ENCODE measurements at regions not wholly inside any gene's neighbourhood (a gene's known extent, or its start where the extent isn't known, plus 50 kb on each side); places are given as distances from the start of the nearest gene placed in this dataset.
"Not testable (repeated sequence)": the region's sequence is repeated elsewhere in the genome, so short reads cannot be mapped to it uniquely, and the experiment has no call there.

DNA sequence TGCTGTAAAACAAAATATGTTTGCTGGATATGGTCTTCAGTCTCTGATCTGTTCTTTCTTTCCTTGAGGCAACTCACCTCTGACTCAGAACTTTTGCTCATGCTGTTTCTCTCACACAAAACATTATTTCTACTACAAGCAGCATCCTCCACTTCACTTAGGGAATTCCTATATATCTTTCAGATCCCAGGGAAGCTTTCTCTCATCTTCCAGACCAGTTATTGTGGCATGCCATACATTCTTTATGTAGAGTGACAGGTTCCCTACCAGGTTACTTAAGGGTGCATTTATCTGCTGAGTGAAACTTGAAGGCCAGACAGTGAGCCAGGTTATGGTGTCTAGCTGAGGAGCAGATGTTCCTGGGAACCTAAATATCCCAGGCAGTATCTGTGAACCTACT, 1226.0 kb downstream of the CDH8 start:
- no peak for DNase-seq

DNA sequence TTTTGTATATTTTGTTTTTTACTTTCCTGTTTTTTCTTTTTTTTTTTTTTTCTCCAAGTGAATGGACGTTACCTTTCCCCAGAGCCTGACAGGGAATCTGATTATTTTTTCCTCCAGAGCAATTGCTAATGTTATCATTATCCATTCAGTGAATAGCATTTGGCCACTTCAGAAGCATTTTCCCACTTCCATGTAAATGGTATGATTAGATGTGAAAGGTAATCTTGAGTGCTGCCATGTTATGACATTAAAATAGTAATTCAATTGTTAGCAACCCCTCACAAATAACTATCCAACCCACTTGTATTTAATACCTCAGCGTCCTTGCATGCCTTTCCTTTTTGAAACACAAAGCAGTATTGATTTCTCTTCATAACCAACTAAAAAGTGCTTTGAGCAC, 1243.8 kb downstream of the CDH8 start:
- no peak for DNase-seq

DNA sequence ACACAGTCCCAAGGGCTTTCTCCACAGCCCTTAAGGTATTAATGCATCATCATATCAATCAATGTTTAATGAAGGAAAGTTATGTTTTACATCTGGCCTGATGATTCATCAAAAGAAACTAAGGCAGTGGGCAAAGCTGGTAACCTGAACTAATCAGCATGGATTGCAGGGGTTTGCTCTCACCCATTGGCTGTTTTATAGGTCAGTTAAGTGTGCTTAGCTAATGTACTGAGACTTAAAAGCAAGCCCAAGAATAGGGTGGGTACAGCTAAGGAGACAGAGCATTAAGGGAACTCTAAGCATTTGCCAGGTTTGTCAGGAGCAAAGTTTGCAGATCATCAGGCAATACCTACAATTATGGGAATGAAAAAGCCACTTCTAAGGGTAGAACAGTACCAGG, 1247.6 kb downstream of the CDH8 start:
- DNase-seq = no peak

DNA sequence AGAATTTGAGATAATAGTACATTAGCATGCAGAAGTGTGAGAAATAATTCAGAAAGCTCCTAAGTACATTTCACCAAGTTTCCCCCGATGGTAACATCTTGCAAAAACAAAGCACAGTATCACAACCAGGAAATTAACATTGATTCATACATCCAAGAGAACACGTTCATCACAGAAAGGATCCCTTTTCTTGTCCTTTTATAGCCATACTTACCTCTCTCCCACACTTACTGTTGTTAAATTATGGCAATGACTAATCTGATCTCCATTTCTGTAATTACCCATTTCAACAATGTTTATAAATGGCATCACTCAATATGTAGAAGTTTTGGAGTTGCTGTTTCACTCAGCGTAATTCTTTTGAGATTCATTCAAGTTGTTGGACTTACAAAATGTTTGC, 1260.0 kb downstream of the CDH8 start:
- no peak for DNase-seq

DNA sequence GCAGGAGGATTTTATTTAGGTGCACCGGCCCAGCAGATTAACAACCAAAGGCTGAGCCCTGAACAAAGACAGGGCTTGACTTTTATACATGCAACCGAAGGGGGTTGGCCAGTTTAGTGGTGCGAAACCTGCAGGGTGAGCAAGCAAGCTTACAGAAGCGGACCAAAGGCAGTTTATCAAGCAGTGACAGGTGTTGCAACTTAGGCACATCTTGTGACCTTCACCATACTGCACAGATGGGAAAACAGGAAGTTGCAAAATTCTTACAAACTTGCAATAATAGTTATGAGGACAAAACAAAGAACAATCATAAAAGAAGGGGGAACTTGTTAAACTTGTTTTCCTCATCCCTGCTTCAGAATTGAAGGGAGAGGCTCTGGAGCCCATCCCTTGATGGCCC, 1265.1 kb downstream of the CDH8 start:
- no peak for DNase-seq

DNA sequence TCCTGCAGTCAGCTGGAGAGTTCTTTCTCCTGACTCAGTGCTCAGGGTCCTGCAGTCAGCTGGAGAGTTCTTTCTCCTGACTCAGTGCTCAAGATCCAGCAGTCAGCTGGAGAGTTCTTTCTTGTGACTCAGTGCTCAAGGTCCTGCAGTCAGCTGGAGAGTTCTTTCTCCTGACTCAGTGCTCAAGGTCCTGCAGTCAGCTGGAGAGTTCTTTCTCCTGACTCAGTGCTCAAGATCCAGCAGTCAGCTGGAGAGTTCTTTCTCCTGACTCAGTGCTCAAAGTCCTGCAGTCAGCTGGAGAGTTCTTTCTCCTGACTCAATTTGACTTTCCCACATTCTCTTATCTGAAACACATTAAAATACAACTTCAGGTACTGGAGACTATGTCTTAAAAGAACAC, 1265.9 kb downstream of the CDH8 start:
- not testable (repeated sequence) for DNase-seq

DNA sequence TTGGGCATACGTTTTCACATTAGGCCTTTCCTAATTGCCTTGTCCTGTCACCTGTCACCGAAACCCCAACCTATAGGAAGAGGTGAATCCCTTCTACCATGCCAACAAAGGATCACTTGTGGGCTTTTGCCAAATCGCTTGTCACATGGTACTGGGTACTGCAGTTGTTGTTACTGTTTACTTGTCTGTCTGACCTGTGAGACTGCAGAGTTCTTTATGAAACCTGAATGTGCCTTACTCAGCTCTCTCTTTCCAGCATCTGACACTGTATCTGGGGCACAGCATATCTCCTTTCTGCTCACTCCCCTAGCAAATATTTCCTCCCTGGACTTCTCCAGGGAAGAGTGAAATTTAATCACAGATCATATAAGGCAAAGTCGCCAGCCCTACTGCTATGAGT, 1272.4 kb downstream of the CDH8 start:
- no peak for DNase-seq

DNA sequence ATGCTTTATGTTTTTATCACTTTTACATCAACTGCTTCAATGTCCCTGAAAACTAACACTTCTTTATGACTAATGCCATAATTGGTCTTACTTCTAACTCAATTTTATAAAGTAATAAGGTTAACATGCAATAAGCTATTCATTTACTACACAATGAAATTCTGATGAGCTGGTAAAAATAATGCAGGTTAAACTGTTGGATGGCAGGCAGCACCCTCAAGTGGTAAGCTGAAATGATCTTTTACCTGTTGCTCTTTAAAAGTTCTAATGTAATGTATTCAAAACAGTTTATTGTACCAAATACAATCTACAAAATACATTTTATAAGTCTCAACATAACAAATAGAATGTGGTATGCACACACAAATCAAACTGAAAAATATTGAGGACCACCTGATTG, 1280.3 kb downstream of the CDH8 start:
- no peak for DNase-seq

DNA sequence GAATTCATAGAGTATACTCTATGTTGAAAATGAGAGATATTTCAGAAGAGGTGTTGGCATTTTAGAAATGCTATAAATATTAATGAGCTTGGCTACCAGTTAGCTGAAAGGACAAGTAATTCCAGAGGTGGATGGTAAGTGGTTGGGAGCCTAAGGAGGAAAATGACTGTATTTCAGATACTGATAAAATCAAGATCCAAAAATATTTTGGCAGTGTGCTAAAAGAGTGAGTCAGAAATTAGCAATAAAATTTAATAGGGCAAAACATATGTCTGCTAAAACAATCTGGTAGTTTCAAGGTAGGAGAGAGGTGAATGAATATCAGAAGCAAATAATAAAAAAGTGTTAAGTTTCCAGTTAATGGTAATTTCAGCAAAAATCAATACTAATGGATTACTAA, 1287.9 kb downstream of the CDH8 start:
- no peak for DNase-seq

DNA sequence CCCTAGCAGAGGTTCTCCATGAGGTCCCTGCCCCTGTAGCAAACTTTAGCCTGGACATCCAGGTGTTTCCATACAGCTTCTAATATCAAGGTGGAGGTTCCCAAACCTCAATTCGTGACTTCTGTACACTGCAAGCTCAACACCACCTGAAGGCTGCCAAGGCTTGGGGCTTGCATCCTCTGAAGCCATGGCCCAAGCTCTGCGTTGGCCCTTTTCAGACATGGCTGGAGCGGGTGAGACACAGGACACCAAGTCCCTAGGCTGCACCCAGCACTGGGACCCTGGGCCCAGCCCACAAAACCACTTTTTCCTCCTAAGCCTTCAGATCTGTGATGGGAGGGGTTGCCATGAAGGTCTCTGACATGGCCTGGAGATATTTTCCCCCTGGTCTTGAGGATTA, 1292.0 kb downstream of the CDH8 start:
- DNase-seq = no peak

DNA sequence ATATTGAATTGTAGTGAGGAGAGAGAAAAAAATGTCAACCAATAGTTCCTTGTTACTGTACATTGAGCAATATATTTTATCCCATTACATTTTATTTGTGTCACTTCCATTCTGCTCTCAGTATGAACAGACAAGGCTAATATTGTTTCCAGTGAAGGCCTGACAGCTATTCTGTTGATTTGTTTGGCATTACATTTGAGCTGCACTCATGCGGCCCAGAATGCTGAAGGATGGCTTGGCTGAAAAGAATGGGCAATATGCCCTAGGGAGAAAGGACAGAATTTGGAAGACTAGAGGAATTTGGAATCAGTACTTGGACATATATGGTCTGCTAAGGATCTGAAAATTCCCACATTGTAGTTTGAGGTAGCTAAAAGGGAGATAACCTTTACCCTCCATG, 1294.4 kb downstream of the CDH8 start:
- DNase-seq = no peak

DNA sequence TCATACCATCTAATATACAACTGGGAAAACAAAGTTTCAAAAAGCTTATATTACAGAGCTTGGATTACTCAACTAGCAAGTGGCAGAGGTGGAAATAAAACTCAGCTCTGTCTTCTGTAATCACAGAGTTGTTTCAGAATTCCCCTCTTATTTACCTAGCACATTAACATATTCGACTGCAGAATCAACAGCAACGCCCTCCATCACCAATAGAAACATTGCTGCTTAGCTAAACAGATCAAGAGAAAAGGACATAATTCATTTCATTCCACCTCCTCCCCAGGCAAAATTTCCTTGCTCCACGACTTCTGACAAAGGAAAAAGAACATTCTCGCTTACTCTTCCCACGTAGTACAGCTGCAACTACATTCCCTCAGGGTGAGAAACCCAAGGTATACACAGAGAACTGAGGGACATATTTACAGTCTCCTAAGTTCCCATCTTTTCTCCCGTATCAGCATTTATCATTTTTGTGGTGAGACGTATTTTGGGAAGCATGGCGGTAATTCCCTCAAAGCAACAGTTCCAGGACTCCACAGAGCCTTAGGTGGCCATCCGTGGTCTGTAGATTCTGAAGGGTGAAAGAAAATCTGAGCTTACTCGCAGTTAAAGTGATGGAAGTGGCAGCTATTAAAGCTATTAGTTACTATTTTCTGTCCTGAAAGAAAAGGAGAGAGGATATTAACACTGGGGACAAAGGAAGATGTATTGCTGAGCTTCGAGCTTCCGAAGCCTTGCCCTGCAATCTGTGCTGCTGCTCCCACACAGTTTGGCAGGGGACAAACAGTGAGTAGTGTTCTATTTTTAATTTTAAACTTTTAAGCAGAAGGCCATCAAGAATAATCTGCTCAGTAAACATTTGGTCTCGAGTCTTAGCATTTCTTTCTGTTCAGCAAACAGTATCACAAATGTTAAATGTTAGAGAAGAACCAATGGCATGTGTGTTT, 1296.2 kb downstream of the CDH8 start:
- DNase-seq = no peak

DNA sequence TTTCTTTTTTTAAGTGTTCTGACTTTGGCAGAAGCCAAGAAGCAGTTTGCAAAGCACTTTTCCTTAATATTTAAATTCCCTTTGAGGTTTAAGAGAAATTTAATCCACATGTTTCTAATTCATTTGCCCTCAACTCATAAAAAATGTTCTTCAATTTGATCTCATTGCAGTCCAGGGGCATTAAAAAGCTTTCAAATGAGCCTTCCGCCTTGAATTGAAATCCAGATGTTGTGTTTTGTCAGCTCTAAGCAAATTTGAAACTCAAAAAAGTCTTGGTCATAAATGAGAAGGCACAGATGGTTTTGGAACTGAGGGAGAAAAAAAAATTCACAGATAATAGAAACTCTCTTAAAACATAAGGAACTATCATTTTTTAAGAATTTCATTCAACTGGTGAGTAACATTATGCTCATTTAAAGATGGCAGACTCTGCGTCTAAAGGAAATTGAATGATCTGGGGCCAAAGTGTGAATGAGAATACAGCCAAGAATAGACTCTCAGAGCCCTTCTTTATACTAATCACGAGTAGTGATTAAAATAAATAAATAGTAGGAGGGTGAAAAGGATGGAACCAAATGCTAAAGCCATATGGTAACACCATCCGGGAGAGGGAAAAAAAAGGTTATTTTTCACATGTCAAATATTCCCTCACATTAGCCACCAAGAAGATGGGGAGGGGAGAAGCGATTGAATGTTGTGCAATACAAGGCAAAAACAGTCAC, 1304.7 kb downstream of the CDH8 start:
- no peak for DNase-seq

DNA sequence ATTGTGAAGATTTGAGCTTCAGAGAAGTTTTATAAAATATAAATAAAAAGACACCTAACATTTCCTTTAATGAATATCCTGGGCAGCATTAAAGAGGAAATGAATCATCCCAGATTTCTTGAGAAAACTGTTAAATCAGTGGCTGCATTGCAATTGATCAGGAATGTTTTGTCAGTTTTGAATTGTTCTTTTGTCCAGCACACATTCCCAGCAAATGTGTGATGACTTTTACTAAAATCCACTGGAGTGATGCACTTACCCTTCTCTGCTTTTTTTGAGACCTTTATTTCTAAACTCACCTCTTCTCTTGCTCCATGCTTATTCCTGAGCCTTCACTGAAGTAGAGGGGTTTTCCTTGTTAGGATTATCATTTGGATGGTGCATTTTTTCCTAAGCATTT, 1307.2 kb downstream of the CDH8 start:
- no peak for DNase-seq

DNA sequence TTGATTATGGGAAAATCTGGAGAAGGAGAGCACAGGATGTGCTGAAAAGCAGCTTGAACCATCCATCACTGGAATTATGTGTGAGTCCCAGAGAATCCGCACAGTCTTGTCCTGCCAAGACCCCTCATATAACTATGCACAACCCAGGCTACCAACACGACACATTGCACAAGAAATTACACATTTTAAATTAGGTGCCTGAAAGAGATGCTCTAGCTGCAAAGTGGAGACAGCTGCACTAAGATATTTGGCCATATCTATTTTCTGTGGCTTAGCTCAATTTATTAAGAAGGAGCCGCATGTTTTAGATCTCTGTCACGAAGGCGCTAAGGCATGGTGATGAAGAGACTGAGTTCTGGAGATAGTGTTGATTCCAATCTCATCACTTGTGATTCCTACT, 1308.4 kb downstream of the CDH8 start:
- DNase-seq = no peak

DNA sequence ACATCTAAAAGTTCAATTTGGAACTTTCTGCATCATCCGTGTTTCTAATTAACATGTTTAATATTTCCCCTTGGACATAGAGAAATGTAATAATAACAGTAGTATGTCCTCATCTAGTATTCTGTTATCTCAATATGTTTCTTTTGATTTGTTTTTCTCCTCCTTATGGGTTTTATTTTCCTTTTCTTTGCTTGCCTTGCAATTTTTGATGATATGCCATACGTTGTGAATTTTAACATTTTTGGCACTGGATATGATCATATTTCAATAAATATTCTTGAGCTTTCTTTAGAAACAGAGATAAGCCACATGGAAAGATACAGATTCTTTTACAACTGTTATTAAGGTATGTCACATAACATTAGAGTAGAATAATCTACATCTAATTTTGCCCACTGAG, 1316.2 kb downstream of the CDH8 start:
- DNase-seq = no peak

DNA sequence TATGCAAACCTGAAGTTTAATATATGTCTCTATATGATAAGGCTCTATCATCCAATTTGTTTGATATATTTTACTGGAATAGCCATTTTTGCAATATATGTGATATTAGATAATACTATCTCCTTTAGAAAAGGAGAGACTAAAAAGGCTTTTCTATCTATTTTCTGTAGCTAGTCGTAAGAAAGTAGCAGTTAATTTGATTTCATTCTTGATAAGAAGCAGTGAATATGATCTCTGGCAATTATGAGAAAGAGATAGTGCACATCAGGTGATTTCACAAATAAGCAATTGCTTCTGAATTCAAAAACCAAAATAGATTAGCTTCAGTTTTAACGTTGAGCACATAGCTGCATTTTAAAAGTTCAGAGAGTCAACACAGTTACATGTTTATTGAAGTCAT, 1318.4 kb downstream of the CDH8 start:
- no peak for DNase-seq

DNA sequence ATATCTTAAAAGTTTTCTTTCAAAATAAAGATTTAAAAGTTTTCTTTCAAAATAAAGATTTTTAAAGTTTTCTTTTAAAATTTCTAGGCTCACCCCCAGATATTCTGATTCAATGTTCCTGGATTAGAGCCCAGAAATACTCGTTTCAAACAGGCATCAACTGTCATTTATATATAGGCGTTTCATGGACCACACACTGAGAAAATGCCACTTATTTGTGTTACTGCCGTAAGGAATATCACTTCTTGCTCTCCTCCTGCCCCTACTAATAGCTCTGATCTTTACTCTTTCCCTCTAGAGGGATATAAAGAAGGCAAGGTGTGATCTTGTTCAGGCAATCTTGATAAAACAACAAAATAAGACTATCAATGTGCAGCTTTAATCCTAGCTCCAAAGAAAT, 1324.1 kb downstream of the CDH8 start:
- no peak for DNase-seq

DNA sequence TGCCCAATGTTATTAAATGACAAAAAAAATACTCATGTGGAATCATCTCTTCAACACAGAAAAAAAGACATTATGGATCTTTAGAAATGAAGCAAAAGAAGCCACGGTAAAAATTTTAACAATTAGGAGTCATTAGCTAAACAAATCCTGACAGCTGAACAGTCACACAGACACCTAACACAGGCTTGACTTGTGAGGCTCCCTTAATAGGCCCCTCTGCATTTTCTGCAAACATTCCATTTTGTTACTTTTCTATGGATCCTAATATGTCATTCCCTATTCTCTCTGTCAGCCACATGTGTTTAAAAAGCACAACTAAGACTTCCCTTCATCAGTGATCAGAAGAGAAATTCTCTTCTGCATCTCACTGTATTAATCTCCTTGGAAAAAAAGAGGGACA, 1331.5 kb downstream of the CDH8 start:
- DNase-seq = no peak

DNA sequence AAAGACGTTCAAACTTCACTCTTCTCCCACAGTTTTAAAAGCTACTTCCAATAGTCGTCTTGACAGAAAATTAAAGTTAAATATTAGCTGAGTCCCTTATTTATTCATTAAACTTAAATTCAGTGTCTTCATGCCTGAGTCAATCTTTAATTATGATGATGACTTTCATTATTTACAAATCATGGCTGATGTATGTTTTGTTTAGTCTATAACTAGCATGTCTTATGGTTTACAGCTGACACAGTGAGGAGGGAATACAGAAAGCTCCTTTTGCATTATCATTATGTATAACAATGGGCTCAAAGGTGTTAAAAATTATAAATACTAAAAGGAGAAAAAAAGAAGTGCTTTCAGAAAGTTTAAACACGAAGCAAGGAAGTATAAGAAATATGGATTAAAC, 1333.1 kb downstream of the CDH8 start:
- no peak for DNase-seq

DNA sequence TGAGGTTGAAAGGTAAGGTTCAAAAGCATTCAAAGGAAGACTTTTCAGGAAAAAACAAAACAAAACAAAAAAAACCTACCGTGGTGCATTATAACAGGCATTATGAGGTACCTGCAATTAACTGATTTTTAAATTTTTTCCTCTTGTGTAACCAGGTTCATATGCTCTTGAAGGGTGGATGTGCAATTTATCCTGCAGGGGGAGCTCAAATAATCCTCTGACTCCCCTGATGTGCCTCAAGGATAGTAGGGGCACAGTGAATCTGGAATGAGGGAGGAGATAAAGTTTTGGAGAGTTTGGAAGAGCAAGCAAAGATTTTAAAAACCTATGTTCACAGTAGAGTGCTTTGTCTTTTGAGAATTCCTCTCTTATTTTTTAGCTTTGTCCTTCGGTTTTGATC, 1349.4 kb downstream of the CDH8 start:
- no peak for DNase-seq

DNA sequence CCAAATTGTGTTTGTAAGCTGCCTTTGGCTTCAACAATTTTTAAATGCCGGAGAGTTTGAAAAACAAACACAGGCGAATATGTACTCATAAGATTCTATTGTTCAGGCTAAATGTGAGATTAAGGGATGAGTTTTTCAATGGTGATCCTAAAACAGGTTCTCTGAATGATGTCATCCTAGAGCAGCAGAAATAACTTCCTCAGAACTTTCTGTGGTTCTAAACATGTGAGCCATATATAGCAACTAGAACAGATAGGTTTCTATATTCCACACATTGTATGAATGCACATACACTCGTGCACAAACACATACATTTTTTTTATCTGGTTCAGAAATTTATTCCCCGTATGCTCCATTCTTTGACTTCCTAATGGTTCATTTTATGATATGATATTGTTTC, 1352.2 kb downstream of the CDH8 start:
- DNase-seq = no peak

DNA sequence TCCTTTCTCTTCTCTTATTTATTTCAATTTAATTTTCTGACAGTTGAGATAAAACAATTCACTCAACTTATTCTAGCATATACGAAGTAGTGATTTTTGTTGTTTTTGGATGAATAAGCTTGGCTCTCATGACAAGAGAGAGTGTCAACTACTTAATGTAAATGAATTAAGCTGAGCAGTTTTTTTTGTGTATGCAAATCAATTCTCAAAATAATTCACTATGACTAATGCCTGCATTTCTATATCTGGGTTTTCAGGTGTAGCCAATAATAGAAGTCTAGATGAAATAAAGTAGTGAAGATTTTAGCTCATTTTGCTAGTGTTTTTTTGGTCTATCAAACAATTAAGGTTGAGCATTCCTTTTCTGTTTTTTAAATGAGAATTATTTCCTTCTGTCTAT, 1354.0 kb downstream of the CDH8 start:
- DNase-seq = no peak

DNA sequence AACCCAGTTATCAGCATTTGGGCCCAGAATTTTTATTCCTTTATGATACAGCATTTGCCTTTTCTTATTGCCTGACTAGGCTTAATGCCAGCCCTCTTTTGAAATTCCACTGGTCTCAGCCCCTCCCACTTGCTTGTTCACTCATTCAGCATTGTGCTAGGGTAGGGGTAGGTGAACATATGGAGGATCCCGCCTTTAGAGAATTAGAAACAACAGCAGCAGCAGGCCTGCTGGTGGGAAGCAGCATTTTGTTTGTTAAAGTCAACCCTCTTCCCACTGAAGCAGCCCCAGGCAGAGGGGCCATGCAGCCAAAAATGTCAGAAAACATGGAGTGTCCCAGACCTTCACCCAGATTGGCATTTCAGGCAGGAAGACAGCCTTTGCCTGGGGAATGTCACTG, 1355.2 kb downstream of the CDH8 start:
- no peak for DNase-seq
